ENCODE measurements at regions not wholly inside any gene's neighbourhood (a gene's known extent, or its start where the extent isn't known, plus 50 kb on each side); places are given as distances from the start of the nearest gene placed in this dataset.

- TF ChIP-seq REST (IDR thresholded peaks at IDR 0.05; ENCODE audit: unreplicated experiment) (no peak), ETS1 (IDR thresholded peaks at IDR 0.05) (no peak), STAT1 (IDR thresholded peaks at IDR 0.05; ENCODE audit: unreplicated experiment) (no peak), CREB1 (CRISPR knock-in tag; IDR thresholded peaks at IDR 0.05; ENCODE audit: low read depth) (no peak), EZH2phosphoT487 (IDR thresholded peaks at IDR 0.05; ENCODE audit: unreplicated experiment) (no peak), NANOG (IDR thresholded peaks at IDR 0.05; ENCODE audit: borderline replicate concordance) (no peak), EZH2 (IDR thresholded peaks at IDR 0.05; ENCODE audit: low read depth, unreplicated experiment) (no peak), ZNF114 (CRISPR knock-in tag; IDR thresholded peaks at IDR 0.05) (no peak), CTCF (conservative IDR thresholded peaks at IDR 0.05; ENCODE audit: low read depth in 2 of 2) (no peak)
These were observed 72.1 kb upstream of the PLAAT1 start (continued) for GRCh38 chr3:193168931-193169330.

- ATAC-seq: no peak
- no peaks in the 10 kb centered on the region for H3K4me1 Mint-ChIP-seq
- H3K36me3 ChIP-seq (ENCODE audit: insufficient read depth): 0 out of 2 replicates have a peak, but pooled peaks cover 5% of the 10 kb centered on the region
- H3K4me2 ChIP-seq: no peak overlapping the region
- no peaks in the 10 kb centered on the region for H3K79me2 ChIP-seq (replicated peaks; ENCODE audit: insufficient read depth)
- 0 out of 2 replicates have a peak, but pooled peaks cover 1% of the 10 kb centered on the region for H3K9me2 ChIP-seq (ENCODE audit: insufficient read depth)
- no peak overlapping the region for H3K4me3 Mint-ChIP-seq
- no peak for DNase-seq (ENCODE audit: low spot score)
- no peaks in the 10 kb centered on the region for H3K36me3 Mint-ChIP-seq (ENCODE audit: low read depth)
- H3K27ac Mint-ChIP-seq: no peak overlapping the region
- no peak overlapping the region for H2AFZ ChIP-seq
- H3F3A ChIP-seq (replicated peaks; ENCODE audit: low read depth): no peaks in the 10 kb centered on the region
- no peak overlapping the region for H3K4me3 ChIP-seq
- H3K27me3 Mint-ChIP-seq (ENCODE audit: insufficient read depth, low read depth, poor library complexity): peaks cover 1% of the 10 kb centered on the region
- no peak overlapping the region for H3K27ac ChIP-seq (ENCODE audit: low read depth)
- H3K27me3 ChIP-seq (ENCODE audit: insufficient read depth): no peaks in the 10 kb centered on the region
- H3K9me3 Mint-ChIP-seq: no peaks in the 10 kb centered on the region
- no peaks in the 10 kb centered on the region for H4K20me1 ChIP-seq (replicated peaks; ENCODE audit: insufficient read depth)
- H3K4me1 ChIP-seq (ENCODE audit: insufficient read depth): no peaks in the 10 kb centered on the region
- TF ChIP-seq ZNF114 (CRISPR knock-in tag; IDR thresholded peaks at IDR 0.05): no peak
- no peak for TF ChIP-seq EZH2 (IDR thresholded peaks at IDR 0.05; ENCODE audit: low read depth, unreplicated experiment)
- TF ChIP-seq ZNF462 (CRISPR knock-in tag; IDR thresholded peaks at IDR 0.05): no peak
- no peak for TF ChIP-seq EZH2phosphoT487 (IDR thresholded peaks at IDR 0.05; ENCODE audit: unreplicated experiment)
- no peak for TF ChIP-seq POLR2AphosphoS5 (IDR thresholded peaks at IDR 0.05; ENCODE audit: low read depth)
These were observed 66.9 kb upstream of the PLAAT1 start for GRCh38 chr3:193174140-193174539.
